Activated CD4-positive, CD25-positive, alpha-beta regulatory T cell treated with anti-CD3 and anti-CD28 coated beads, Interleukin-2, amount 50 U/mL, for 24 hours (primary cell): ENCODE measurements at regions not wholly inside any gene's neighbourhood (a gene's known extent, or its start where the extent isn't known, plus 50 kb on each side); places are given as distances from the start of the nearest gene placed in this dataset.
A peak's percentile ranks its signal among the peaks of the same experiment; 100 is the strongest.

Experiments used
- ATAC-seq, 2 donors: fragments of 150-1000 bp; cut with Tn5 transposase; one replicate each; pipeline ENCODE4 v1.10.0; 2021; ENCODE audit warnings: mild to moderate bottlenecking in 1 of 2, moderate library complexity in 1 of 2

DNA sequence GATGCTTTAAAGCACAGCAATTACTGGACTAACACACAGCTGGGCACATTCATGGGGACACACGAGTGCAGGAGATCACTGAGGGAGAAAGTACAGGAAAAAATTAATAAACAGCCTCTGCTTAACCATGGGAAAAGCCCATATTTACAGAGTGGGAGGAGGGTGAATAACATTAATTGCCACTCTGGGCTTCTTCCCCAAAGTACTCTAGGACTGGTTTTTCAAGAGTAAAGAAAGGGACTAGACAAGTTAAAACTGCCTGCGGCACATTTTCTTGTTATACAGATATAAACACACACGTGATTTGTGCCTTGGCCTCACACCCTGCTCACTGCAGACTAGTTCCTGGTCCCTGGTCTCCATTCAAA, 179.7 kb upstream of the TET2 start:
- ATAC-seq, result peak in 1 of 2 donors; percentile 9

DNA sequence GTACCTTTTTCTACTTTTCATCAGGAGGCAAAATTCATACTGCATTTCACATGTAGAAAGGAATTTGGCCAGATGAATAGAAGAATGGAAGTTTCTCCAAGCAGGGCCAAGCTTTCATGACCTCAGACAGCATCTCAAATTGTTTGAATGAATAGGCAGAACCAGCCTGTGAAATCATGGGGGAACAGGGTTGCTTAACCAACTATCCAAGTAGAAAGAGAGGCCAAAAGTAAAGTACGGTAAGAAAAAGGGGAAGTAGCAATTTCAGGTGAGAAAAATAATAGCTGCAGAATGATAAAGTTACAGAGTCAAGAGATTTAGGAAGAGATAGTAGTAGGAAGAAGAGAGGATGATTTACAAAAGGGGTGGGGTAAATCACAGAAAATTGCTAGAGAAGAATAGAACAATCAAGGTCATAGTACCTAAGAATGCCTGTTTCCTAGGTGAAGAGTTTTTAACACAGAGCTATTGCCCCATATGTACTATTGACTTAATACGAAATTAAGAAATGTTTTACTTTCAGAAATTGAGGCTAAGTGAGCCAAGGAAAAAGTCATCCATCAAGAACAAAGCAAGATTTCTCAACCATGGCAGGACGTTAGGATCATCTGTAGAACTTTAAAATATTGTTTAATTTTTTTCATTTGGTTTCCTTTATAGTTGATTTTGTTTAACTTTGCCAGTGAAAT, 177.1 kb upstream of the TET2 start:
- no peak for ATAC-seq

GRCh38 chr4:104971462-104971861, 175.2 kb upstream of the TET2 start:
- ATAC-seq, result no peak

GRCh38 chr4:104973708-104974107, 173.0 kb upstream of the TET2 start:
- no peak for ATAC-seq

- ATAC-seq, result no peak
These were observed 171.1 kb upstream of the TET2 start for GRCh38 chr4:104975617-104976016.

DNA sequence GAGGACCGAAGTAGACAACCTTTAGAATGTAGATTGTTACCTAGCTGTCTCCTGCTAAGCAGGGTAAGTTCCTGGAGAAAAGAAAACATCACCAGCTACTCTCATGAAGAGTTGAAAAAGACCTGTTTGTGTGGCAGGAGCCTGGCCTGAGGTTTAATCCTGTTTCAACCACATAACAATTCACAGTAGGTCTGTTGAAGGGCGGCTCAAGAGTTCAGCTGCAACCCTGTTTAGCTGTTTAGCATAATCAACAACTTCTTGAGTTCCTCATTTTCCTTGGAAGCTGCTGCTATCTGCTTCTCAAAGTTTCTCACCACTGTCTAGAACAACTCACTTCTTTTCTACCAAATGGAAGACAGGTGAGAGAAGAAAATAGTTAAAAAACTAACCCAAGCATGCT, 170.4 kb upstream of the TET2 start:
- ATAC-seq, result no peak

DNA sequence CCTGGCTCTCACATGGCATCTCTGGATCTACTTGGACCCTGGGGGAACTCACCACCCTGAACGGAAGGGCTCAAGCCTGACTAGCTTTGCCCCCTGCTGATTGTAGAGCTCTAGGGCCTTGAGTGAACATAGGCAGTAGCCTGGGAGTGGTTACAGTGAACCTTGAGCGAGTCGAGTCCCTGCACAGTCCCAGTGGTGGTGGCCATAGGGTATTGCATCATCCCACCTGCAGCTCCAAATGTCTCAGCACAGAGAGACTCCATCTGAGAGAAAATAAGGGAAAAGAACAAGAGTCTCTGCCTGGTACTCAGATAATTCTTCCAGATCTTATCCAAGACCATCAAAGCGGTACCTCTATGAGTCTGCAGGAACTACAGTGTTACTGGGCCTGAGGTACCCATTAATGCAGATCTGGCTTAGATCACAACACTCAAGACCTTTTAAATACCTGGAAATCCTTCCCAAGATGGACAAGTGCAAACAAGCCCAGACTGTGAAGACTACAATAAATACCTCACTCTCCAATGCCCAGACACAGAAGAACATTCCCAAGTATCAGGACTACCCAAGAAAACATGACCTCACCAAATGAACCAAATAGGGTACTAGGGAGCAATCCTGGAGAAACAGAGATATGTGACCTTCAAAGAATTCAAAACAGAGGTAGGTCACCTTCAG, 167.5 kb upstream of the TET2 start:
- ATAC-seq, result no peak

DNA sequence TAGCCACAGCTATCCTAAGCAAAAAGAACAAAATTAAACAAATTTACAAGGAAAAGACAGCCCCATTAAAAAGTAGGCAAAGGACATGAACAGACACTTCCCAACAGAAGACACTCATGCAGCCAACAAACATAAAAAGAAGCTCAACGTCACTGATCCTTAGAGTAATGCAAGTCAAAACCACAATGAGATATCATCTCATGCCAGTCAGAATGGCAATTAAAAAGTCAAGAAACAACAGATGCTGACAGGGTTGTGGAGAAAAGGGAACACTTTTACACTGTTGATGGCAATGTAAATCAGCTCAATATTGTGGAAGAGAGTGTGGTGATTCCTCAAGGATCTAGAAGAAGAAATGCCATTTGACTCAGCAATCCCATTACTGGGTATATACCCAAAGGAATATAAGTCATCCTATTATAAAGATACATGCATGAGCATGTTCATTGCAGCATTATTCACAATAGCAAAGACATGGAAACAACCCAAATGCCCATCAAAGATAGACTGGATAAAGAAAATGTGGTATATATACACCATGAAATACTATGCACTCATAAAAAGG, 163.0 kb upstream of the TET2 start:
- ATAC-seq, result no peak

DNA sequence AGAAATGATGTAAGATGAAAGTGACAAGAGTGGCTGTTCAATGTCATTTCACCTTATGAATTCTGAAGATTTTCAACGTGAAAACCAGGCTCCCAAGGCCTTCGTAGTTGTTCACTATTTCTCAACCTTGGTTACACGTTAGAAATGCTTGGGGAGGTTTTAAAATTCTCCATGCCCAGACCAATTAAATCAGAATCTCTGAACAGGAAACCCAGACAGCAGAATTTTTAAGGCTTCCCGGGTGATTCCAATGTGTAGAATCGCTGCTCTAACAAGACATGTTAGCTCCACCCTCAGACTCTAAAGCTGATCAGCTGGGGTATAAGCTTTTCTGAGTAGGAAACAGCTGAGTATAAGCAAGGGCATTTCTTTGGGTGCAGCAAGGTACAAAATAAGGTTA, 160.4 kb upstream of the TET2 start:
- no peak for ATAC-seq

- no peak for ATAC-seq
These were observed 157.3 kb upstream of the TET2 start for GRCh38 chr4:104989371-104989770.

DNA sequence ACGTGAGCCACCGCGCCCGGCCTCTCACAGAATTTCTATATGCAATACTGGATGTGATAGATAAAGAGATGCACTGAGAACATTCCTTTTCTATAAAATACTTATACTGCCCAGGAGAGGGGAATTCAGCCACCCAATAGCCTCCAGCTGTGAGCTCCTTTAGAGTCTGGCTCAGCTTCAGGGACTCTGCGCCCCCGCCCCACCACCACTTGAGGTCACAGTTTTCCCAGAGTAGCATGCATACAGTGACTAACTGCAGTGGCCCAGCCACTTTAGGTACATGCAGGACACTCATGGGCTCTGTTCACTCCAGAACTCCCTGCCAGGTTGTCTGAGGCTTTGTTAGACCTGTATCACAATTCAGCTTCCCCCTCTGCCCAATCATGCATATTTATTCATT, 144.4 kb upstream of the TET2 start:
- no peak for ATAC-seq

GRCh38 chr4:105014234-105014633, 132.4 kb upstream of the TET2 start:
- no peak for ATAC-seq

DNA sequence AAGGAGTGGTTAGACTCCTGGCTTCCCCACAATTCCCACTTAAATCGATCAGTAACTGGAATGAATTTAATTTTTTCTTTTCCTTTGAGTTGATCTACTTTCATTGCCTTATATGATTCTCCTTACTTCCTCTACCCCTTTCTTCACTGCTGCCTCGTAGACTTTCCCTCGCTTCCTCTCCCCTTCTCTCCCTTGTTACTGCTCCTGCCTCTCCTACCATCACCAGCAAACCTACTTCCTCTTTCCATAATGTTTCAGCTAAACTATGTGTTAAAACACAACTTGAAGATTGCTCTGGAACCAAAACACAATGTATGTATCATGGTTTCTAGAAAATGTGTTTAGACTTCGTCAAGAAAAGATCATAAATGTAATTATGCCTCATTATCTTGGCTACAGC, 132.0 kb upstream of the TET2 start:
- ATAC-seq, result no peak

DNA sequence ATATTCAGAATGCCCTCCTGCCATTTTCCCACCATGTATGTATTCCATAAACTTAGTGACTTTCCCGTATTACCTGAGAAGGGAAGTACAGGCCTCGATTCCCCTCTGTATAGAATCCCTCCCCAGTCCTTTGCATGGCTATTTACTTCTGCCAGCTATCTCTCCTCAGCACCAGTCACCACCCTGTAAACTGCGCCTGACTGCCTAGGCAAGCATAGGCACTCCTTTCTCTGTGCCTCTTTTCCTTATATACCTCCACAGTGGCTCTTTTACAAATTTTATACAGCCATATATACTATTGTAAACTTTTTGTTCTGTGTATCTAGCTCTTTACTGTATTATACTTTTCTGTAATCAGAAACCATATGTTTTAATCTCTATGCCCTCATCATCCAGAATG, 130.9 kb upstream of the TET2 start:
- no peak for ATAC-seq

DNA sequence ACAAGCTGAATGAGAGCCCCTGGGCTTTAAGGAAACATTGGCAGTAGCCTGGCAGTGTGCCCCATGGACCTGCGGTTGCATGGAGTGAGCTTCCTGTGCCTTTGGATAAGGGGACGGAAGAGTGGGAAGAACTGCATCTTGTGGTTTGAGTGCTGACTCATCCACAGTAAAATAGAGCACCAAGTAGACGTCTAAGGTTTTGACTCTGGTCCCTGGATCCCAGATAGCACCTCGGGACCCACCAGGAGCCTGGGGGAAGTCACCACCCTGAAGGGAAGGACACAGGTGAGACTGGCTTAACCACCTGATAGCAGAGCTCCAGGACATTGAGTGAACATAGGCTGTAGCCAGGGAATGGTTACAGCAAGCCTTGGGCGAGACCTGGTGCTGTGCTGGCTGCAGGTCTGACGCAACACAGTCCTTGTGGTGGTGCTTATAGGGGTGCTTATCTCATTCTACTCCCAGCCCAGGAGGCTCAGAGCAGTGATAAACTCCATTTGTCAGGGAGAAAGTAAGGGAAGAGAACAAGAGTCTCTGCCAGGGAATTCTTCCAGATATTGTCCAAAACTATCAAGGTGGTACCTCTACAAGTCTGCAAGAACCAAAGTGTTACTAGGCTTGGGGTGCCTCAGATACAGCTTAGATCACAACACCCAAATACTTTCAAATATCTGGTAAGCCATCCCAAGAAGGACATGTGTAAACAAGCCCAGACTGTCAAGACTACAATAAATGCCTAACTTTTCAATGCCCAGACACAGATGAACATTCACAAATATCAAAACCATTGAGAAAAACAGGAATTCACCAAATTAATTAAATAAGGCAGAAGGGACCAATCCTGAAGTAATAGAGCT, 123.6 kb upstream of the TET2 start:
- ATAC-seq, result no peak

- no peak for ATAC-seq
These were observed 123.0 kb upstream of the TET2 start for GRCh38 chr4:105023668-105024055.

DNA sequence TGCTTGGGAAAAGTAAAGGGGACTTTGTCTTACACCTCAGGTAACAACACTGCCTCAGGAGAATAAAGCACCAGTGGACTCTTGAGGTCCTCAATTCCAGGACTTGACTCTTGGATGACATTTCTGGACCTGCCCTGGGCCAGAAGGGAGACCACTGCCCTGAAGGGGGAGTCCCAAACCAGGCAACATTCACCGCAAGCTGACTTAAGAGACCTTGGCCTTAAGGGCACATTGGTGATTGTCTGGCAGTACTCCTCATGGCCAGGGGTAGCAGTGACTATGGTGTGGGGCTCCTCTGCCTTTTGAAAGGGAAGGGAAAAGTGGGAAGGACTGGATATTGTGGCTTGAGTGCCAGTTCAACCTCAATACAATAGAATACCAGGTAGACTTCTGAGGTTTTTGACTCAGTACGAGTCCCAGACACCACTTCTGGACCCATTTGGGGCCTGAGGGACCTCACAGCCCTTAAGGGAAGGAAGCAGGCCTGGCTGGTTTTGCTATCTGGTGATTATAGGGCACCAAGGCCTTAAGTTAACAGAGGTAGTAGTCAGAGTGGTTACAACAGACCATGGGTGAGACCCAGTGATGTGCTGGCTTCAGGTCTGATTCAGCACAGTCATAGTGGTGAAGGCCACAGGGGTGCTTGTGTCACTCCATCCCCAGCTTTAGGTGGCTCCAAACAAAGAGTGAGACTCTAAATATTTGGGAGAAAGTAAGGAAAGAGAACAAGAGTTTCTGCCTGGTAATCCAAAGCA, 121.2 kb upstream of the TET2 start:
- no peak for ATAC-seq

DNA sequence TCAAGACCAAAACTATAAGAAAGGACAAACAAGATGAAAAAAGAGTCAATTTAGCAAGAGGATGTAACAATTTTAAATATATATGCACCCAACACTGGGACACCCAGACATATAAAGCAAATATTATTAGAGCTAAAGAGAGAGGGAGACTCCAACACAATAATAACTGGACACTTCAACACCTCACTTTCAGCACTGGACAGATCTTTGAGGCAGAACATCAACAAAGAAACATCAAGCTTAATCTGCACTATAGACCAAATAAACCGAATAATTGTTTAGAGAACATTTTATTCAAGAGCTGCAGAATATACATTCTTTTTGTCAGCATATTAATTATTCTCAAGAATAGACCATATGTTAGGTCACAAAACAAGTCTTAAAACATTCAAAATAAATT, 109.7 kb upstream of the TET2 start:
- ATAC-seq, result no peak

GRCh38 chr4:105042451-105042850, 104.2 kb upstream of the TET2 start:
- no peak for ATAC-seq

GRCh38 chr4:105050896-105051295, 95.8 kb upstream of the TET2 start:
- no peak for ATAC-seq

GRCh38 chr4:105057370-105058105, 89.1 kb upstream of the TET2 start:
- no peak for ATAC-seq

- peak in 1 of 2 donors; percentile 11 for ATAC-seq
These were observed 88.4 kb upstream of the TET2 start for GRCh38 chr4:105058177-105058812.
